Amniotic epithelial cell (primary cell): ENCODE measurements at regions not wholly inside any gene's neighbourhood (a gene's known extent, or its start where the extent isn't known, plus 50 kb on each side); places are given as distances from the start of the nearest gene placed in this dataset.
"Not testable (repeated sequence)": the region's sequence is repeated elsewhere in the genome, so short reads cannot be mapped to it uniquely, and the experiment has no call there.

Experiments
- DNase-seq: peaks from one replicate; pipeline ENCODE4 v3.0.0-alpha.2; 2010; ENCODE audit warnings: low read depth

DNA sequence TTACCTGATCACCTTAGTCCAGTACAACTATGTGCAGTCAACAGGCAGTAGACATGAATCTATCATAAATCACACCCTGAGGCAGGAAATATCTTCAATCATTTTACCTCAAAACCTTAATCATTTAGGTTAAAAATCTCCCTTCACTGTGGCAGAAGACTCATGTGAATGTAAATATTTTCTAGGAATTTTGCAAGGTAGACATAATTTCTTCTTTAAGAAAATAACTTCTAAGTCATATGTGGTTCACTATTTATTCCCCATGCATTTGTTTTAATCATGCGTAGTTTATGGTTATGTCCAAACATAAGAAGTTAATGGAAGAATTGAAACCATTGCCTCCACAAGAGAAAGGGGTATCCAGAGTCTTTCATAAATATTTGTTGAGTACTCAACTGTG, 97.0 kb downstream of the HMHB1 start:
- no peak for DNase-seq

DNA sequence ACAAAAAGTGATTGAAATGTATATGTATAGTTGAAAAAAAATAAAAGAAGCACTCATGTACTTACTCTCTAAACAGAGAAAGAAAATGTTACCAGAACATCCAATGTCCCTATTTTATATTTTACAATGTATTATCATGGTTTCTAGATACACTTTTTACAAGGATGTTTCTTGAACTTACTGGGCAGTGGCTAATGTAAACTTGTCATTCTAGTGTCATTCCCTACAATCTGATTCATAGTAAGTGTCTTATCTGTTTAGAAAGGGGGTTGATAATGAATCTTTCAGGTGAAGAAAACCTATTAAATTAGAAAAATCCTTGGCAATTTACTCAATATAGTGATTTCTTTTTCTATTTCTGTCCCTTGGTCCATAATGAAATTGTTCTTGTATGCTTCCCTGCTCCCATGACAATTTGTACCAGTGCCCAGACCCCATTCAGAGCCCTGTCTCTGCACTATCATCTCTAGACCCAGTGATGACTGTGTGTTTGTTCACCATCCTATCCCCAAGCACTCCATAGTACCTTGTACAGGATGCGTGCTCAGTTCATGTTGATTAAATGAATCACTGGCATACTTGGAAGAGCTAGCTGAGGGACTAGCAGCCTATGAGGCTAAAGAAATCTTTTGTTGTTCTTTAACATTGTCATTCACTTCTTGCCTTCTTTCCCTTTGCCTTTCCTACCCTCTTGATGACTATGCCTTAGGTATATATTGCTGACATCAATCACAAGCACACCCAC, 101.2 kb downstream of the HMHB1 start:
- DNase-seq = peak; percentile 75

DNA sequence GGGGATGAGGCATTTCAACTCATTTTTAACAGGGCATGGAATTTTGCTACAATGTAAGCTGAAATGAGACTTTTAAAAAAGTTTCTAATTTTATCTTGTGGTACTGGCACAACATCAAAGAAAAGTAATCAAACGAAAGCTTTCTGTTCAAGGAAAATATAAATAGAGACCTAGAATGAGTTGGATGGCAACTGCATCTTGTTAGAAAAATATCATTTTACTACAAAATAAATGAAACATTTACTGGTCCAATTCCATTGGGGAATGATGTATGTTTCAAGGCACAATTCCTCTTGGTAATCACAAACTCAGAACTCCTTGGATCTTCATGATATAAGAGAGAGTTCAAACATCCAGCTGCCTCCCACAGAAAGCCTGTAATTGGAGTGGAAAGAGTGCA, 102.8 kb downstream of the HMHB1 start:
- no peak for DNase-seq

DNA sequence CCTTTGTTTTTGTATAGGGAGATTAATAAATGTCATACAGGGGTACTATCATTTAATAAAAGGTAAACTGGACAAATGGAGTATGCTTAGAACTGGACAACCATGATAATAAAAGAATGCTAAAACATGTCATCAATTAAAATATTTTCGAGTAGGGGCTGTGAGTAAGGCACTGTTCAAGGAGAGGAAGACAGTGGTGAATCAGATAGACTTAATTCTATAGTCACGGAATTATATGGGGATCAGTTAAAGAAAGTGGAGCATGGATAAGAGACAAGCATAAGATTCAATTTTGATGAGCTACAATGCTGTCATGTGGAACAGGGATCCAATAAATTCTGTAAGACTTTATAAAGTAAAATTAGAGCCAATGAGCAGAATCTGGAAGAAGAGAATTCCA, 104.5 kb downstream of the HMHB1 start:
- no peak for DNase-seq

DNA sequence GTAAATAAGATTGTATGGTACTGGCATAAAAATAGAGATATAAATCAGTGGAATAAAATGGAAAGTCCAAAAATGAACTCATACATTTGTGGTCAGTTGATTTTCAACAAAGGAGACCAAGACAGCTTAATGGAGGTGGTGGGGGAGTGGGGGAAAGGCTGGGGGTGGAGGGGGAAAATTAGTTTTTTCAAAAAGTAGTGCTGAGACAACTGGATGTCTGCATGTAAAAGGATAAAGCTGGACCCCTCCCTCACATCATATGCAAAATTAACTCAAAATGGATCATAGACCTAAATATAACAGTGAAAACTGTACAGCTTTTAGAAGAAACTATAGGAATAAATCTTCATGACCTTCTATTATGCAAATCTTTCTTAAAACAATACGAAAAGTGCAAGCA, 107.0 kb downstream of the HMHB1 start:
- DNase-seq = peak; percentile 34

DNA sequence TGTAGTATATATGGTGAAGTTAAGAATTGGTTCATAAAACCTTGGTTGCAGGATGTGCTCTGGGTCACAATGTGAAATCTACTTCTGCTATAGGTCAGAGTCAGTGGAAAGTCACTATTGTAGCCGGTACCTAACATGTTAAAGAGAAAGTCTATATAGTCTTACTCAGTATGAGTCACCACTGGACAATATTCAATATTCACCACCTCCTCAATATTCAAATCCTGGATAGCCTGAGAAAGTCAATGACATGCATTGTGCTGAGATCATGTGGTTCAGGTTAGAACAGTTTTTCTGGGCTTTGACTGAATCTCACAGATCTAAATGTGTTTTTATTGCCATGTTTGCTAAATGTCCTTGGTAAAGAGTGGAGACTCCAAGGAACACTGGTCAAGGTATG, 108.8 kb downstream of the HMHB1 start:
- DNase-seq = no peak

DNA sequence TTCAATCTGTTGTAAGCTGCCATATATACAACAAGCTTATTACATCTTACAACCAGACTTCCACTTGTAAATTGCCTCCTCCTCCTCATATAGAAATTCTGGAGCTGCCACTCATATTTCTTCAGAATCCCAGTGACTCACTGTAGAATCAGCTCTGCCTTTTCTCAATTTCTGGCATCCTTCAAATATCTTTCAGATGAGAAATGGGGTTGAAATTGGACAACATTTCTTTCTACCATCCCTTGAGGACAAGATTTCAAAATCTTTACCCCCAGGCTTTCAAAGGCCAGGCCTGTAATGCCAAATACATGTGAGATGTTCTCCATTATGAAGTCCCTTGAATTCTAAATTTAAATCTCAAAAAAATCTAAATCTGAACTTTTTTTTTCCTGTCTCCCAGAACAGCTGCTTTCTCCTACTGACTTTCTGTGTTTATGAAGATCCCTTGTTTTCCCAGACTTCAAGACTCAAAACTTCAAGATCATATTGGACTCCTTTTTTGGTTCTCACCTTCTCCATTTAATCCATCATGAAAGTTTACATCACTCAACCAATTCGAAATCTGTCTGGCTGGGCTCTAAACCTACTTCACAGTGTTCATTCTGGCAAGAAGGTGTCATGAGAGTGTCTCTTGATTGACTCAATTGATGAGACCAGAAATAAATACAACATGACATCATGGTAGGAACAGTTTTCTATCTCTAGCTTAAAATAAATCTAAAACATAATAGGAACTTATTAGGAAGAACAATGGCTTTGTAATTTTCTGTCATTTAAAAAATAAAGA, 109.8 kb downstream of the HMHB1 start:
- DNase-seq = peak; percentile 95

DNA sequence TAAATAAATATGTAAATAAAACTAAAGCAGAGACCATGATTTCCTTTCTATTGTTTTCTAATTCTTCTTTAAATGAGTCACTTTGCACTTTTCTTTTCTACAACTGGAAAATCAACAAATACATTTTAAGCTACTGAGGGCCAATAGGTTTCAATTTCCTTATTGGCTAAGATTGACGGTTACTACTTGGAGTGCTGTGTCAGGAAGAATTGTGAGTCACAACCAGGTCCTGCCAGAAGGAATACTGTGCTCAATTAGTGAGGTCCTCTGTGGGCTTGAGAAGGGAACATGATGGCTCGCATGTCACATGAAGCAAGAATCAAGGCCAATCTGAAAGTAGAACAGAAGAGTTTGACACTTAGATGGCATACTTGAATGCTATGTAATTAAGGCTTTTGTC, 110.8 kb downstream of the HMHB1 start:
- DNase-seq = peak; percentile 23

DNA sequence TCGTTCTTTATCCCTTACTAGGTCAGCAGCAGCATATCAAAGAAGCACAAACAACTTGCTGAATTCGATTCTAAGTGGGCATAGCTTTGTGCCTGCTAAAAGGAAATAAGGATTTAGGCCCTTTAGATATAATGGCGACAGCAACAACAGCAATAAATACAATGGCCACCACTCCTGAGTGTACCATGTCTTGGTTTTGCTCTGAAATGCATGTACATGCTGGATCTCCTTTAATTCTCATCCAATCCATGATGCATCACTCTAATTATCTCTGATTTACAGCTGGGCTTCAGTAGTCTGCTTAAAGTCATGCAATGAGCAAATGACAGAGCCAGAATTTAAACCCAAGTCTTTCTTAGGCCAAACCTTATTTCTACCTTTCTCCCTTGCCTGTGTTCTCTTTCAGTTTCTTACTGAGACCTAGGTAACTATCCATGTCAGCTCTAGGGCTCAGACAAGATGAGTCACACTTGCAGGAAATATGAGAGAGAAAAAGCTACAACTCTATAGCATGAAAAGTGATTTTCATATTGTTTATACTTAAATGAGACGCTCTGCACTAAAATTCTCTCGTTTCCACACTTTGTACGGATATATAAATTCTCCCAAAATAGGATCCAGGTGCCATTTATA, 111.8 kb downstream of the HMHB1 start:
- DNase-seq = peak; percentile 49

DNA sequence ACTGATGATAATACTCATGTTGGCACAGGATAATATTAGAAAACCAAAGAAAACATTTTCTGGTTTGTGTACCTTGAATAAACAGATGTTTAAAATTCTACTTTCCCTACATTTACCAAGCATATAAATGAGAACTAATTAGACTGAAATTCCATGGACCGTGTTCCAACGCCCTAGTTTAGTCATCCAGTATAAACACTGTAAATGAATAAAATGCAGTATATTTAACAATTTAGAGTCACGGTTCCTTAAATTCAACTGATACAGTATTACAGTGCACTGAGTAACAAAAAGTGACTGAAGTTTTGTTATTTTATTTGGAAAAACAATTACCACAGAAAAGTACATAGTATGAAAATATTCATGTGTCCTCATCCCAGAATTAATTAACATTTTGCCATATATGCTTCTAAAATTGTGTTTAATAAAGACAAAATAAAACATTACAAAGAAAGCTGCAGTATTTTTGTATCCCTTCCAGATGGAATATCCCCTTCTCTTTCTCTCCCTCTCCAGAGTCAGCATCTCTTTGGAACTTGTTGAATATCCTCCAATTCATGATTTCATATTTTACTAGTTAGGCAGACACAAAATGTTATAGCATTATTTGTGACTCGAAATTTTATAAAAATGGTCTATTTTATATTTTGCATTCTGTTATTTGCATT, 112.5 kb downstream of the HMHB1 start:
- DNase-seq = no peak

DNA sequence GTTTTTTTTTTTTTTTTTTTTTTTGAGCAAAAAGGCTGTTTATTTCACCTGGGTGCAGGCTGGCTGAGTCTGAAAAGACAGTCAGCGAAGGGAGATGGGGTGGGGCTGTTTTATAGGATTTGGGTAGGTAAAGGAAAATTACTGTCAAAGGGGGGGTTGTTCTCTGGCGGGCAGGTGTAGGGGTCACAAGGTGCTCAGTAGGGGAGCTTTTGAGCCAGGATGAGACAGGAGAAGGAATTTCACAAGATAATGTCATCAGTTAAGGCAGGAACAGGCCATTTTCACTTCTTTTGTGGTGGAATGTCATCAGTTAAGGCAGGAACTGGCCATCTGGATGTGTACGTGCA, 113.0 kb downstream of the HMHB1 start:
- DNase-seq = not testable (repeated sequence)

DNA sequence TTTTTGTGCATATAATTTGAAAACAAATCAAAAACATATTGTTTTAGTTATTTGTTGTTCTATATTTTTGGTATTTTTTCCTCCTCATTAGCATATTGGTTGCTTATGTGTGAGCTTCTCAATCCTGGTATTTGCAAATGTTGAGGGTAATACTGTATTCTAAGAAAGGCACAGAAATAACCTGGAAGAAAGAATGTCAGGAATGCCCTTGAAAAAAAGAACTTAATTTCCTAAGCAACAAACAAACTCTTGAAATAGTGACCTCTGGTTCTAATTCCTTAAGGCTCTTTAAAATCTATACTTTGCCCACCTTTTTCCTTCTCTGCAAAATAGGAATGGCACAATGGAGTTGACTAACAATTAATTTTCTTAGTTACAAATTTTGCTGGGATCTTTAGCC, 117.5 kb downstream of the HMHB1 start:
- no peak for DNase-seq

DNA sequence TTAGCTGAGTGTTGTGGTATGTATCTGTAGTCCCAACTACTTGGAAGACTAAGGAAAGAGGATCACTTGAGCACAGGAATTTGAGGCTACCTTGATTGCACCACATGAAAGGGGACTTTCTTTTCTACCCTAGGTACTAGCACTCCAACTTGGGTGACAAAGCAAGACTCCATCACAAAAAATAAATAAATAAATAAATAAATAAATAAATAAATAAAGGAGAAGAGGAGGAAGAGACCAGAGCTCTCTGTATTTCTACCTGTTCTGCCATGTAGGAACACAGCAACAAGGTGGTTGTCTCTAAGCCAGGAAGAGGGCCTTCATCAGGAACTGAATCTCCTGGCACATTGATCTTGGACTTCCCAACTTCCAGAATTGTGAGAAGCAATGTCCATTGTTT, 118.6 kb downstream of the HMHB1 start:
- DNase-seq = no peak

DNA sequence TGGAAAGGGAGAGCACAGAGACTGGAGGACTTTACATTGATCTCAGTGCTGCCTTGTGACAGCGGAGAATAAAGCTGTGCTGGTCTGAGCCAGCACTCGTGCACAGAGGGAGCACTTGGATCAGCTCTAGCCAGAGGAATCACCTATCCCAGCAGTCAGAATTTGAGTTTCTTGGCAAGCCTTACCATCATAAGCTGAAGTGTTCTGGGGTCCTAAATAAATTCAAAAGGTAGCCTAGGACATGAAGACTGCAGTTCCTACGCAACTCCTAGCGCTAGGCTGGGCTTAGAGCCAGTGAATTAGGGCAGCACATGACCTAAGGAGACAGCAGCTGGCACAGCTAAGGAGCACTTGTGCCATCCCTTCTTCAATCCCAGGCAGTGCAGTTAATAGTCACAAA, 119.5 kb downstream of the HMHB1 start:
- DNase-seq = no peak

DNA sequence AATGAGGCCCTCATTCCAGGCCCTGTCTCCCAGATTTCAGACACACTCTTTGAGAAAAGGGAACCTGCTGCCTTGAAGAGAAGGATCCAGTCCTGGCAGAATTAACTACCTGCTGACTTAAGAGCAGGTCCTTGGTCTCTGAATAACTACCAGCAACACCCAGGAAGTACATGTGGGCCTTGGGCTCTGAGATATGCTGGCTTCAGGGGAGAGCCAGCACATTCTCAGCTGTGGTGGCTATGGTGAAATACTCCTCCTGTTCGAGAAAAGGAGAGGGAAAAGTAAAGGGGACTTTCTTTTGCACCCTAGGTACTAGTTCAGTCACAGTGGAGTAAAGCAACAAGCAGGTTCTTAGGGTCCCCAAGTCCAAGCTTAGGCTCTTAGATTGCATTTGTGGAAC, 120.0 kb downstream of the HMHB1 start:
- DNase-seq = peak; percentile 32

DNA sequence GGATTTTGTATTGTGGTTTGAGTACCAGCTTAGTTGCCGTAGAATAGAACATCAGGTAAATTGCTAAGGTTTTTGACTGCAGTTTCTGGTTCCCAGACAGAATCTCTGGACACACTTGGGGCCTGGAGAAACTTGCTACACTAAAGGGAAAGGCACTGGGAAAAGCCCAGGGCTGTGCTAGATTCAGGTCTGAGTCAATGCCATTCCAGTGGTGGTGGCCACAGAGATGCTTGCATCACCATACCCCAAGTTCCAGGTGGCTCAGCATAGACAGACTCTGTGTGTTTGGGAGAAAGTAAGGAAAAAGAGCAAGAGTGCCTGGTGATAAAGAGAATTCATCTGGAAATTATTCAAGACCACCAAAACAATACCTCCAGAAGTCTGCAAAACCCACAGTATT, 120.6 kb downstream of the HMHB1 start:
- peak; percentile 55 for DNase-seq

DNA sequence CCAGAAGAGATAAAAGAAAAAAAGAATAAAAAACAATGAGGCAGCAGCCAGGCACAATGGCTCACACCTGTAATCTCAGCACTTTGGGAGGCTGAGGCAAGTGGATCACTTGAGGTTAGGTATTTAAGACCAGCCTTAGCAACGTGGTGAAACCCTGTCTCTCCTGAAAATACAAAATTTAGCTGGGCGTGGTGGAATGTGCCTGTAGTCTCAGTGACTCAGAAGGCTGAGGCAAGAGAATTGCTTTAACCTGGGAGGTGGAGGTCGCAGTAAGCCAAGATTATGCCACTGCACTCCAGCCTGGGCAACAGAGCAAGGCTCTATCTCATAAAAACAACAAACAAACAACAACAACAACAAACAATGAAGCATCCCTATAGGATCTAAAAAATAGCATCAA, 121.5 kb downstream of the HMHB1 start:
- no peak for DNase-seq

DNA sequence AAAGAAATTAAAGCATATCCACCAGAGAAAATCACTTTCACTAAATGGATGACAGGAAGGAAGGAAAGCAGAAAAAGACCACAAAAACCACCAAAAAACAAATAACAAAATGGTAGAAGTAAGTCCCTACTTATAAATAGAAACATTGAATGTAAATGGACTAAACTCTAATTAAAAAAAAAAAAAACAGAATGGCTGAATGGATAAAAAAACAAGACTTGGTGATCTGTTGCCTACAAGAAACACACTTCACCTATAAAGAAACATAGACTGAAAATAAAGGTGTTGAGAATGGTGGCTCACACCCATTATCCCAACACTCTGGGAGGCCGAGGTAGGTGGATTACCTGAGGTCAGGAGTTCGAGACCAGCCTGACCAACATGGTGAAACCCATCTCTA, 122.9 kb downstream of the HMHB1 start:
- DNase-seq = no peak

DNA sequence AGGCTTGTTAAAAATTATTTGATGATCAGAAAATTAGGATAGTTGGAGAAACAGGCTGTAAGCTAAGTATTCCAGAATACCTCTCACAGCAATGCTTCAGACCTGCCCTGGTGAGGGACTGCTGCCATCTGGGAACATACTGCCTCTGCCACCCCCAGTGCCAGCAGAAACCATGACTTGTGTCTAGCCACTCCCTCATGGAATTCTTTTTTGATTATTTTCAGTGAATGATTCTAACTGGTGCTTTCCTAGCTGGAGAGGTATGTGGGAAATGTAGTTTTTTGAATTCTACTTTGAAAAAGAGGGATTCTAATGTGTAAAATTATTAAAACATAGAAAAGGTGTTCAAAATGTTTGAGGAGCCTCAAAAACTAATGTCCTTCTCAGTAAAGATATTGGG, 126.3 kb downstream of the HMHB1 start:
- no peak for DNase-seq

DNA sequence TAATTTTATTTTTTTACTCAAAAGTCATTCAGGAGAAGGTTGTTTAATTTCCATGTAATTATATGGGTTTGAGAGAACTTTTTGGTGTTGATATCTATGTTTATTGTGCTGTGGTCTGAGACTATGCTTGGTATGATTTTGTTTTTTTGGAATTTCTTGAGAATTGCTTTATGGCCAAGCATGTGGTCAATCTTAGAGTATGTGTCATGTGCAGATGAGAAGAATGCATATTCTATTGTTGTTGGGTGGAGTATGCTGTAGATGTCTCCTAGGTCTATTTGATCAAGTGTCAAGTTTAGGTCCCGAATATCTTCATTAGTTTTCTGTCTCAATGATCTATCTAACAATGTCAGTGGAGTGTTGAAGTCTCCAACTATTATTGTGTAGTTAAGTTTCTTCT, 134.9 kb downstream of the HMHB1 start:
- DNase-seq = no peak

DNA sequence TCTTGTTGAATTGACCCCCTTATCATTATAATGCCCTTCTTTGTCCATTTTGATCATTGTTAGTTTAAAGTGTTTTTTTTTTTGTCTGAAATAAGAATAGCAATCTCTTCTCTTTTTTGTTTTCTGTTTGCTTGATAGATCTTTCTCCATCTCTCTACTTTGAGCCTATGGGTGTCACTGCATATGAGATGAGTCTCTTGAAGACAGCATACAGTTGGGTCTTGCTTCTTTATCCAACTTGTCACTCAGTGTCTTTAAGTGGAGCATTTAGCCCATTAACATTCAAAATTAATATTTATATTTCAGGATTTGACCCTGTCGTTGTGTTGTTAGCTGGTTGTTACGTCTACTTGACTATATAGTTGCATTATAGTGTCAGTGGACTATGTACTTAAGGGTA, 135.4 kb downstream of the HMHB1 start:
- no peak for DNase-seq

DNA sequence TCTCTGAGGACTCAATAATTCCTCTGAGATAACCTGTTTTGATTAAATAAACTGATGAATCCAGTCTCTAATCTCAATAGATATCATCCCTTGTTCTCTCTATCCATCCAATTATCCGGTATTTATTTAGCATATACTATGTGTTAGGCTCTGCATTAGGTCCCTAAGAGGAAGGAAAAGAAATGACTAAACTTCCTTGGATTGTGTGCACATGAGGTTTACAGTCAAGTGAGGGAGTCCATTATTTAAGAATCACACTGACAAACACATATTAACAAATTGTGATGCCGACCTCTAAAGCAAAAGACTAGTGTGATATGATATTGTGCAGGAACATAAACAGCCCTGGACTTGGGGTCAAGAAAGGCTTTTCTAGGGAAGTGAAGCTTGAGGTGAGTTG, 140.8 kb downstream of the HMHB1 start:
- no peak for DNase-seq

DNA sequence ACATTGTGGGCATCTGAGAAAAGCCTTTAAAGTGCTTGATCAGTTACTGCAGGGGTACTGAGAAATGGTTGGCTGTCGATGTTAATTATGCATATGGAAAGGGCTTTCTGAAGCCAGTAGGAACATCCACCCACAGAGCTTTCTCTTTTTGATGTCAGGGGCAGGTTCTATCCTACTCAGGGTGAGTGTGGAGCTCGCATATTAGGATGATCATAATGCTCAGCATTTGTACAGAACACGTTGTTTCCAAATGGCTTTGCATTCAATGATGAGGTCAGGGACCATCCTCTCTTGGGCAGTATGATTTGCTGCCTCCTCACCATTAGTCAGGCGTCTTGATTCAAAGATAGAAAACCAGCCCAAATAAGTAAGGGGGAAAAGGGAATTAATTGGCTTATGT, 141.9 kb downstream of the HMHB1 start:
- no peak for DNase-seq
